T-cell (primary cell): ENCODE measurements at regions not wholly inside any gene's neighbourhood (a gene's known extent, or its start where the extent isn't known, plus 50 kb on each side); places are given as distances from the start of the nearest gene placed in this dataset.
"Not testable (repeated sequence)": the region's sequence is repeated elsewhere in the genome, so short reads cannot be mapped to it uniquely, and the experiment has no call there.

Experiments used
- ATAC-seq, 4 experiments: fragments of 200-7000 bp in 3 of 4; fragments of 150-1000 bp in 1 of 4; cut with Tn5 transposase; replicated peaks in 1 of 4; 1 replicate in 3 of 4; 2 replicates in 1 of 4; pipeline ENCODE4 v1.10.0; 2021; ENCODE audit warnings: moderate library complexity in 3 of 4, mild to moderate bottlenecking in 2 of 4, moderate number of reproducible peaks in 1 of 4
- CTCF ChIA-PET, 2 donors: fragments of 300-600 bp; sonication (Branson Sonifier 250); formaldehyde crosslinking; loops; one replicate each; lab custom pipeline; 2022; ENCODE audit warnings: antibody characterized with exemption in 2 of 2; lab: Charles Lee
- POLR2A ChIA-PET, 2 donors: fragments of 300-600 bp; sonication (Branson Sonifier 250); formaldehyde crosslinking; loops; one replicate each; lab custom pipeline; 2022; ENCODE audit warnings: antibody characterized with exemption in 2 of 2; lab: Charles Lee
- DNase-seq, 35 experiments: peaks; one replicate each; pipeline versions ENCODE4 v3.0.0 to v3.0.0-alpha.2; 2013 to 2023
- H3K27ac ChIP-seq: one replicate; pipeline ENCODE4 v1.5.1; 2013; ENCODE audit warnings: low read length
- H3K27me3 ChIP-seq, 2 experiments: replicated peaks in 1 of 2; 1 replicate in 1 of 2; 2 replicates in 1 of 2; pipeline versions ENCODE4 v1.6.1 to v1.7.0; 2013; ENCODE audit warnings: low read length in 1 of 2, mixed read lengths in 1 of 2; ENCODE audit not compliant: control insufficient read depth in 2 of 2, insufficient read depth in 2 of 2; ENCODE audit errors: extremely low read depth in 1 of 2
- H3K36me3 ChIP-seq, 2 donors: 1 replicate in 1 of 2; 2 replicates in 1 of 2; pipeline versions ENCODE4 v1.6.1 to v1.7.0; 2013; ENCODE audit warnings: low read length in 1 of 2; ENCODE audit not compliant: control insufficient read depth in 2 of 2, insufficient read depth in 1 of 2; ENCODE audit errors: extremely low read depth in 1 of 2
- H3K4me1 ChIP-seq, 2 experiments: 1 replicate in 1 of 2; 2 replicates in 1 of 2; pipeline versions ENCODE4 v1.6.1 to v1.7.0; 2013; ENCODE audit warnings: low read length in 2 of 2, mixed read lengths in 1 of 2; ENCODE audit not compliant: insufficient read depth in 2 of 2, control insufficient read depth in 1 of 2; ENCODE audit errors: extremely low read depth in 1 of 2
- H3K4me3 ChIP-seq, 2 donors: 1 replicate in 1 of 2; 2 replicates in 1 of 2; pipeline versions ENCODE4 v1.5.1 to v1.7.0; 2013; ENCODE audit warnings: mild to moderate bottlenecking in 2 of 2, low read length in 1 of 2, moderate library complexity in 1 of 2; ENCODE audit not compliant: control insufficient read depth in 1 of 2; ENCODE audit errors: extremely low read depth in 1 of 2
- H3K9me3 ChIP-seq: 2 replicates; pipeline ENCODE4 v1.7.0; 2013
- H3K27ac Mint-ChIP-seq, 2 donors: one replicate each; pipeline ENCODE4 v1.8.0; 2020 to 2021; ENCODE audit warnings: mild to moderate bottlenecking in 2 of 2, mixed read lengths in 2 of 2
- H3K27me3 Mint-ChIP-seq, 2 donors: one replicate each; pipeline ENCODE4 v1.8.0; 2021 to 2022; ENCODE audit warnings: mixed read lengths in 2 of 2
- H3K36me3 Mint-ChIP-seq: one replicate; pipeline ENCODE4 v1.8.0; 2021; ENCODE audit warnings: mixed read lengths
- H3K4me1 Mint-ChIP-seq, 3 donors: one replicate each; pipeline ENCODE4 v1.8.0; 2020 to 2022; ENCODE audit warnings: mixed read lengths in 3 of 3, mild to moderate bottlenecking in 1 of 3
- H3K4me3 Mint-ChIP-seq, 3 donors: one replicate each; pipeline ENCODE4 v1.8.0; 2020 to 2022; ENCODE audit warnings: mild to moderate bottlenecking in 3 of 3, mixed read lengths in 3 of 3, moderate library complexity in 3 of 3
- H3K9me3 Mint-ChIP-seq, 3 donors: one replicate each; pipeline ENCODE4 v1.8.0; 2020 to 2022; ENCODE audit warnings: mixed read lengths in 3 of 3
- WGBS: methylation state at CpG from one replicate; pipeline ENCODE4 v1.1.5; 2013; ENCODE audit warnings: missing lambda C conversion rate; ENCODE audit not compliant: insufficient coverage; 5-methylcytosine and 5-hydroxymethylcytosine counted together

- H3K4me1 Mint-ChIP-seq, H3K27me3 ChIP-seq, H3K27ac ChIP-seq, CTCF ChIA-PET, H3K36me3 Mint-ChIP-seq, H3K9me3 Mint-ChIP-seq, H3K4me3 Mint-ChIP-seq, H3K4me3 ChIP-seq, H3K27ac Mint-ChIP-seq, H3K9me3 ChIP-seq, DNase-seq, H3K4me1 ChIP-seq, POLR2A ChIA-PET, H3K27me3 Mint-ChIP-seq, ATAC-seq, H3K36me3 ChIP-seq: not testable (repeated sequence)
- whole genome bisulfite sequencing, result no CpG with 5 or more reads among the region's 3 CpGs
Observed at GRCh38 chr5:108444130-108444529, 62.2 kb upstream of the FBXL17 start.

- H3K4me3 Mint-ChIP-seq, H3K4me1 ChIP-seq, H3K27ac ChIP-seq, H3K36me3 ChIP-seq, POLR2A ChIA-PET, DNase-seq, H3K27me3 ChIP-seq, H3K4me3 ChIP-seq, H3K4me1 Mint-ChIP-seq, CTCF ChIA-PET, H3K27ac Mint-ChIP-seq, H3K36me3 Mint-ChIP-seq, ATAC-seq, H3K9me3 ChIP-seq: not testable (repeated sequence)
- WGBS, result 91% methylated on average over 13 of the region's 24 CpGs
- Mint-ChIP-seq H3K27me3 (peaks cover 2 to 10% of the 10 kb centered on the region in 2 donors), H3K9me3 (peaks cover 0 to 13% (median 2%) of the 10 kb centered on the region in 3 donors)
Observed at GRCh38 chr5:108442063-108442651, 60.3 kb upstream of the FBXL17 start.

- H3K4me3 ChIP-seq, result no peak overlapping the region
- no peak for DNase-seq
- H3K9me3 ChIP-seq, result no peaks in the 10 kb centered on the region
- CTCF ChIA-PET, result no interaction called here
- no peaks in the 10 kb centered on the region for H3K36me3 ChIP-seq
- Mint-ChIP-seq H3K4me1 (no peaks in the 10 kb centered on the region), H3K27ac (no peak overlapping the region), H3K36me3 (no peaks in the 10 kb centered on the region), H3K4me3 (no peak overlapping the region), H3K27me3 (peaks cover 8 to 21% of the 10 kb centered on the region in 2 donors), H3K9me3 (peaks cover 0 to 6% (median 0%) of the 10 kb centered on the region in 3 donors)
- POLR2A ChIA-PET, result no interaction called here
- no peak overlapping the region for H3K27ac ChIP-seq
- no peaks in the 10 kb centered on the region for H3K4me1 ChIP-seq
- no peak for ATAC-seq
- WGBS, result 100% methylated on average over 1 of the region's 1 CpG
- H3K27me3 ChIP-seq, result peaks cover 0 to 11% of the 10 kb centered on the region in 2 experiments
Observed at GRCh38 chr5:108437425-108437824, 55.5 kb upstream of the FBXL17 start.

- Histone ChIP-seq H3K27ac (no peak overlapping the region), H3K4me3 (no peak overlapping the region), H3K9me3 (no peaks in the 10 kb centered on the region), H3K4me1 (no peaks in the 10 kb centered on the region), H3K27me3 (peaks cover 0 to 11% of the 10 kb centered on the region in 2 experiments), H3K36me3 (no peaks in the 10 kb centered on the region)
- H3K4me3 Mint-ChIP-seq, result no peak overlapping the region
- WGBS, result 75% methylated on average over 5 of the region's 5 CpGs
- no peaks in the 10 kb centered on the region for H3K4me1 Mint-ChIP-seq
- no peak for ATAC-seq
- no peak for DNase-seq
- POLR2A ChIA-PET, result no interaction called here
- H3K9me3 Mint-ChIP-seq, result peaks cover 0 to 6% (median 0%) of the 10 kb centered on the region in 3 donors
- H3K36me3 Mint-ChIP-seq, result no peaks in the 10 kb centered on the region
- H3K27me3 Mint-ChIP-seq, result peaks cover 8 to 21% of the 10 kb centered on the region in 2 donors
- no peak overlapping the region for H3K27ac Mint-ChIP-seq
- CTCF ChIA-PET, result no interaction called here
Observed at GRCh38 chr5:108436696-108437095, 54.8 kb upstream of the FBXL17 start.

GRCh38 chr5:108433600-108433999 lies 51.7 kb upstream of the FBXL17 start:
- ATAC-seq (no peak), DNase-seq (no peak)
- Histone ChIP-seq H3K4me1 (no peaks in the 10 kb centered on the region), H3K9me3 (no peaks in the 10 kb centered on the region), H3K27ac (no peak overlapping the region), H3K27me3 (peaks cover 0 to 15% of the 10 kb centered on the region in 2 experiments), H3K4me3 (no peak overlapping the region), H3K36me3 (no peaks in the 10 kb centered on the region)
- CTCF ChIA-PET, result no interaction called here
- POLR2A ChIA-PET, result no interaction called here
- H3K36me3 Mint-ChIP-seq, result no peaks in the 10 kb centered on the region
- H3K27me3 Mint-ChIP-seq, result peaks cover 13 to 14% of the 10 kb centered on the region in 2 donors
- 67% methylated on average over 1 of the region's 3 CpGs for WGBS
- no peak overlapping the region for H3K27ac Mint-ChIP-seq
- no peaks in the 10 kb centered on the region for H3K4me1 Mint-ChIP-seq
- peaks cover 0 to 5% (median 0%) of the 10 kb centered on the region in 3 donors for H3K9me3 Mint-ChIP-seq
- H3K4me3 Mint-ChIP-seq, result no peak overlapping the region

GRCh38 chr5:108432024-108432423 lies 50.1 kb upstream of the FBXL17 start:
- Histone ChIP-seq H3K4me1 (no peaks in the 10 kb centered on the region), H3K36me3 (no peaks in the 10 kb centered on the region), H3K27me3 (peaks cover 0 to 10% of the 10 kb centered on the region in 2 experiments), H3K4me3 (no peak overlapping the region), H3K9me3 (no peaks in the 10 kb centered on the region), H3K27ac (no peak overlapping the region)
- H3K27me3 Mint-ChIP-seq, result peaks cover 22 to 26% of the 10 kb centered on the region in 2 donors
- CTCF ChIA-PET, result no interaction called here
- ATAC-seq (no peak), DNase-seq (no peak)
- H3K4me1 Mint-ChIP-seq, result no peaks in the 10 kb centered on the region
- POLR2A ChIA-PET, result no interaction called here
- H3K36me3 Mint-ChIP-seq, result no peaks in the 10 kb centered on the region
- no peak overlapping the region for H3K27ac Mint-ChIP-seq
- no peak overlapping the region for H3K4me3 Mint-ChIP-seq
- peaks cover 0 to 5% (median 0%) of the 10 kb centered on the region in 3 donors for H3K9me3 Mint-ChIP-seq
- WGBS, result no CpG with 5 or more reads among the region's 2 CpGs
